ENCODE measurements at regions not wholly inside any gene's neighbourhood (a gene's known extent, or its start where the extent isn't known, plus 50 kb on each side); places are given as distances from the start of the nearest gene placed in this dataset.

GRCh38 chr22:23405366-23405851, 174.7 kb downstream of the IGLL1 start:
- Histone ChIP-seq H2AFZ (replicated peaks; ENCODE audit: low read length, poor library complexity) (no peak overlapping the region), H2BK120ac (ENCODE audit: low read depth, low read length) (no peak overlapping the region), H4K8ac (ENCODE audit: low read depth in 2 of 2, low read length in 2 of 2) (no peak overlapping the region), H3K27me3 (ENCODE audit: control insufficient read depth, insufficient read depth, low read length) (peaks cover 3% of the 10 kb centered on the region; the same call in 1 of the 2 replicates), H2AK5ac (ENCODE audit: low read depth, low read length) (no peak overlapping the region), H3K56ac (ENCODE audit: extremely low read depth, insufficient read depth, low read length) (no peak overlapping the region), H3K14ac (replicated peaks; ENCODE audit: low read depth, low read length) (no peak overlapping the region), H3K27ac (ENCODE audit: insufficient read depth, low read length) (no peak overlapping the region), H3K23ac (ENCODE audit: low read depth, low read length) (no peak overlapping the region), H3K4ac (ENCODE audit: low read depth, low read length) (no peak overlapping the region), H4K20me1 (ENCODE audit: insufficient read depth, low read length) (no peaks in the 10 kb centered on the region), H4K91ac (ENCODE audit: insufficient read depth, low read depth, low read length) (no peak overlapping the region), H3K4me1 (ENCODE audit: control insufficient read depth, insufficient read depth, low read length) (peaks cover 4% of the 10 kb centered on the region; the same call in 1 of the 2 replicates), H3K4me2 (ENCODE audit: low read depth, low read length) (no peak overlapping the region), H2AK9ac (replicated peaks; ENCODE audit: low read depth, low read length, poor library complexity) (no peak overlapping the region), H3K79me1 (ENCODE audit: low read depth in 1 of 2, low read length in 2 of 2) (no peaks in the 10 kb centered on the region), H3K9me3 (ENCODE audit: control insufficient read depth, insufficient read depth, low read length) (no peaks in the 10 kb centered on the region), H3K18ac (ENCODE audit: low read depth, low read length) (no peak overlapping the region), H2BK15ac (ENCODE audit: low read depth, low read length) (no peak overlapping the region), H2BK5ac (ENCODE audit: low read depth, low read length, poor library complexity, severe bottlenecking) (no peak overlapping the region), H2BK20ac (ENCODE audit: low read depth, low read length) (no peak overlapping the region), H3K9me1 (ENCODE audit: insufficient read depth, low read length) (no peaks in the 10 kb centered on the region), H3K4me3 (ENCODE audit: insufficient read depth, low read depth, low read length) (no peak overlapping the region), H3K36me3 (ENCODE audit: control insufficient read depth, insufficient read depth, low read length) (no peaks in the 10 kb centered on the region), H4K5ac (ENCODE audit: low read depth, low read length) (no peak overlapping the region), H3K9ac (ENCODE audit: low read depth, low read length) (no peak overlapping the region)
- BruUV-seq (replicated peaks): no TSS peak
- intact Hi-C loops (cut with micrococcal nuclease): no loop called here
- ChIA-PET CTCF (interaction anchor here (0.6 kb wide), 1 partner anchor 192 kb away, joined by 3 read pairs; no protein-coding TSS in a partner anchor), POLR2A (ENCODE audit: unreplicated experiment) (no interaction called here)
- no CpG with 5 or more reads among the region's 16 CpGs for WGBS, 2 experiments (ENCODE audit: extremely low coverage in 2 of 2, insufficient read length in 1 of 2)
- no peak for ATAC-seq (ENCODE audit: low read depth)
- DNase-seq: no peak
- TF ChIP-seq MAZ (IDR thresholded peaks at IDR 0.05; ENCODE audit: borderline replicate concordance, low read depth, low read length) (no peak), RAD21 (IDR thresholded peaks at IDR 0.05; ENCODE audit: low read length) (no peak), BHLHE40 (IDR thresholded peaks at IDR 0.05; ENCODE audit: low read depth, low read length) (no peak), RFX5 (IDR thresholded peaks at IDR 0.05; ENCODE audit: low read depth, low read length) (no peak), MXI1 (IDR thresholded peaks at IDR 0.05; ENCODE audit: borderline replicate concordance, low read depth, low read length) (no peak), FOS (IDR thresholded peaks at IDR 0.05; ENCODE audit: low read depth, low read length) (no peak), ELK1 (IDR thresholded peaks at IDR 0.05; ENCODE audit: borderline replicate concordance, low read depth, low read length) (no peak), RCOR1 (IDR thresholded peaks at IDR 0.05; ENCODE audit: insufficient replicate concordance, low read length) (no peak), CHD1 (IDR thresholded peaks at IDR 0.05; ENCODE audit: low read depth, low read length) (no peak), NFE2L2 (IDR thresholded peaks at IDR 0.05; ENCODE audit: low read depth, low read length) (no peak), MAFK (IDR thresholded peaks at IDR 0.05; ENCODE audit: low read depth, low read length) (no peak), POLR2A (IDR thresholded peaks at IDR 0.05; ENCODE audit: low read depth, low read length) (no peak)
- TF ChIP-seq, protein P1, sequence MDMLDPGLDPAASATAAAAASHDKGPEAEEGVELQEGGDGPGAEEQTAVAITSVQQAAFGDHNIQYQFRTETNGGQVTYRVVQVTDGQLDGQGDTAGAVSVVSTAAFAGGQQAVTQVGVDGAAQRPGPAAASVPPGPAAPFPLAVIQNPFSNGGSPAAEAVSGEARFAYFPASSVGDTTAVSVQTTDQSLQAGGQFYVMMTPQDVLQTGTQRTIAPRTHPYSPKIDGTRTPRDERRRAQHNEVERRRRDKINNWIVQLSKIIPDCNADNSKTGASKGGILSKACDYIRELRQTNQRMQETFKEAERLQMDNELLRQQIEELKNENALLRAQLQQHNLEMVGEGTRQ (IDR thresholded peaks at IDR 0.05; ENCODE audit: low read depth, low read length): no peak
- TF ChIP-seq, protein P2, sequence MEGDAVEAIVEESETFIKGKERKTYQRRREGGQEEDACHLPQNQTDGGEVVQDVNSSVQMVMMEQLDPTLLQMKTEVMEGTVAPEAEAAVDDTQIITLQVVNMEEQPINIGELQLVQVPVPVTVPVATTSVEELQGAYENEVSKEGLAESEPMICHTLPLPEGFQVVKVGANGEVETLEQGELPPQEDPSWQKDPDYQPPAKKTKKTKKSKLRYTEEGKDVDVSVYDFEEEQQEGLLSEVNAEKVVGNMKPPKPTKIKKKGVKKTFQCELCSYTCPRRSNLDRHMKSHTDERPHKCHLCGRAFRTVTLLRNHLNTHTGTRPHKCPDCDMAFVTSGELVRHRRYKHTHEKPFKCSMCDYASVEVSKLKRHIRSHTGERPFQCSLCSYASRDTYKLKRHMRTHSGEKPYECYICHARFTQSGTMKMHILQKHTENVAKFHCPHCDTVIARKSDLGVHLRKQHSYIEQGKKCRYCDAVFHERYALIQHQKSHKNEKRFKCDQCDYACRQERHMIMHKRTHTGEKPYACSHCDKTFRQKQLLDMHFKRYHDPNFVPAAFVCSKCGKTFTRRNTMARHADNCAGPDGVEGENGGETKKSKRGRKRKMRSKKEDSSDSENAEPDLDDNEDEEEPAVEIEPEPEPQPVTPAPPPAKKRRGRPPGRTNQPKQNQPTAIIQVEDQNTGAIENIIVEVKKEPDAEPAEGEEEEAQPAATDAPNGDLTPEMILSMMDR (conservative IDR thresholded peaks at IDR 0.05; ENCODE audit: low read depth, low read length): no peak
- dilution Hi-C loops (cut with HindIII; ENCODE audit: low sequenced_read_pairs, unreplicated experiment): no loop called here
- in situ Hi-C loops (cut with MboI; ENCODE audit: low sequenced_read_pairs): no loop called here

Data from IMR-90 (cell line).